Cardiac muscle cell (in vitro differentiated cells and primary cell): ENCODE measurements at regions not wholly inside any gene's neighbourhood (a gene's known extent, or its start where the extent isn't known, plus 50 kb on each side); places are given as distances from the start of the nearest gene placed in this dataset.

Experiments used
- DNase-seq, 2 donors: peaks; one replicate each; pipeline versions ENCODE4 v3.0.0 to v3.0.0-alpha.2; 2010 to 2017; ENCODE audit warnings: low read depth in 1 of 2, low spot score in 1 of 2
- H3K27ac ChIP-seq: fragments of 200-600 bp; sonication (generic); 2 replicates; pipeline ENCODE4 v1.5.1; 2016
- H3K27me3 ChIP-seq: fragments of 200-600 bp; sonication (generic); 2 replicates; pipeline ENCODE4 v1.6.0; 2016; ENCODE audit warnings: control low read depth
- H3K36me3 ChIP-seq: fragments of 200-600 bp; sonication (generic); 2 replicates; pipeline ENCODE4 v1.5.1; 2016; ENCODE audit warnings: control low read depth
- H3K4me1 ChIP-seq: fragments of 200-600 bp; sonication (generic); 2 replicates; pipeline ENCODE4 v1.8.1; 2017; ENCODE audit warnings: low read depth, mild to moderate bottlenecking, mixed run types
- H3K4me3 ChIP-seq: fragments of 200-600 bp; sonication (generic); 2 replicates; pipeline ENCODE4 v1.5.1; 2016; ENCODE audit warnings: mild to moderate bottlenecking
- H3K9me3 ChIP-seq: fragments of 200-600 bp; sonication (generic); 2 replicates; pipeline ENCODE4 v1.5.1; 2017; ENCODE audit warnings: low read depth, mild to moderate bottlenecking, control low read depth
- TF ChIP-seq, protein P1 (sequence below): IDR thresholded peaks from 2 replicates; pipeline ENCODE4 v1.5.1; 2012; ENCODE audit warnings: low read depth, mild to moderate bottlenecking, low read length

DNA sequence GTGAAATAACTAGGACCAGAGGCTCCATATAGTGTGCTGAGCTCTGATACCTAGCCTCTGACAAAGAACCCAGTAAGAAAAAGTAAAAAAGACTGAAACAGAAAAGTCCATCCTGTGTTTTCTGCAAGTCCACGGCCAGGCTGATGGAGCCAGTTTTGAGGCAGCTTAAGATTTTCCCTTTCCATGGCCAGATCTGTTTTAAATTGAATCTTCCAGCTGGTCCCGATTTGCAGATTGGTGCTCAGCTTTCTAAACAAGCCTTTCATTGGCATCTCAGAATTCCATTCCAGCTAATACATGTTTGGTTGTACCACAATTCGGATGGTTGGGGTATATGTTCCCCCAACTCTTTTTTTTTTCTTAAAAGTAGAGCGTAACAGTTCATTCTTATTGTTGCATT lies 152.0 kb downstream of the DACT1 start:
- Histone ChIP-seq H3K36me3 (no peaks in the 10 kb centered on the region), H3K9me3 (no peaks in the 10 kb centered on the region), H3K4me1 (peaks cover 29% of the 10 kb centered on the region), H3K27me3 (no peaks in the 10 kb centered on the region), H3K4me3 (no peak overlapping the region), H3K27ac (no peak overlapping the region)
- TF ChIP-seq, protein P1, sequence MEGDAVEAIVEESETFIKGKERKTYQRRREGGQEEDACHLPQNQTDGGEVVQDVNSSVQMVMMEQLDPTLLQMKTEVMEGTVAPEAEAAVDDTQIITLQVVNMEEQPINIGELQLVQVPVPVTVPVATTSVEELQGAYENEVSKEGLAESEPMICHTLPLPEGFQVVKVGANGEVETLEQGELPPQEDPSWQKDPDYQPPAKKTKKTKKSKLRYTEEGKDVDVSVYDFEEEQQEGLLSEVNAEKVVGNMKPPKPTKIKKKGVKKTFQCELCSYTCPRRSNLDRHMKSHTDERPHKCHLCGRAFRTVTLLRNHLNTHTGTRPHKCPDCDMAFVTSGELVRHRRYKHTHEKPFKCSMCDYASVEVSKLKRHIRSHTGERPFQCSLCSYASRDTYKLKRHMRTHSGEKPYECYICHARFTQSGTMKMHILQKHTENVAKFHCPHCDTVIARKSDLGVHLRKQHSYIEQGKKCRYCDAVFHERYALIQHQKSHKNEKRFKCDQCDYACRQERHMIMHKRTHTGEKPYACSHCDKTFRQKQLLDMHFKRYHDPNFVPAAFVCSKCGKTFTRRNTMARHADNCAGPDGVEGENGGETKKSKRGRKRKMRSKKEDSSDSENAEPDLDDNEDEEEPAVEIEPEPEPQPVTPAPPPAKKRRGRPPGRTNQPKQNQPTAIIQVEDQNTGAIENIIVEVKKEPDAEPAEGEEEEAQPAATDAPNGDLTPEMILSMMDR: no peak
- no peak for DNase-seq

DNA sequence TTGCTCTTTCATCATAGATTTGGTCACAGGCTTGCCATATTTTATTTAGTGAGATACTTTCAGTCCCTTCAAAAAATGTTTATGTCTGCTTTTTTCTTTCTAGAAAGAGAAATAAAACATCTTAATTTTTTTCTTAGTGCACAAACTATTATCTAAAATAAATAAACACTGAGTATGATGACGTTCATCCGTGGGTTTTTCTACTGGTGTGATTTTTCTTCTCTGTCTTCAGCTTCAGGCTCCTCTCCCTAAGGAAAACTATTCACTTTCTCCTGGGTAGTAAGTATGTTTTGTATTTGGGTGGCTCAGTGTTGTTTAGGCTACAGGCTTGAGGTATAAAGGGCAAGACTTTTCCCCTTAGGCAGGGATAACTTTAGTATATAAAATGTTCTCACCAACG lies 154.7 kb downstream of the DACT1 start:
- TF ChIP-seq, protein P1: no peak
- H3K27me3 ChIP-seq: no peaks in the 10 kb centered on the region
- DNase-seq: no peak
- no peaks in the 10 kb centered on the region for H3K36me3 ChIP-seq
- H3K4me1 ChIP-seq: peaks cover 21% of the 10 kb centered on the region
- no peak overlapping the region for H3K27ac ChIP-seq
- no peak overlapping the region for H3K4me3 ChIP-seq
- H3K9me3 ChIP-seq: no peaks in the 10 kb centered on the region

DNA sequence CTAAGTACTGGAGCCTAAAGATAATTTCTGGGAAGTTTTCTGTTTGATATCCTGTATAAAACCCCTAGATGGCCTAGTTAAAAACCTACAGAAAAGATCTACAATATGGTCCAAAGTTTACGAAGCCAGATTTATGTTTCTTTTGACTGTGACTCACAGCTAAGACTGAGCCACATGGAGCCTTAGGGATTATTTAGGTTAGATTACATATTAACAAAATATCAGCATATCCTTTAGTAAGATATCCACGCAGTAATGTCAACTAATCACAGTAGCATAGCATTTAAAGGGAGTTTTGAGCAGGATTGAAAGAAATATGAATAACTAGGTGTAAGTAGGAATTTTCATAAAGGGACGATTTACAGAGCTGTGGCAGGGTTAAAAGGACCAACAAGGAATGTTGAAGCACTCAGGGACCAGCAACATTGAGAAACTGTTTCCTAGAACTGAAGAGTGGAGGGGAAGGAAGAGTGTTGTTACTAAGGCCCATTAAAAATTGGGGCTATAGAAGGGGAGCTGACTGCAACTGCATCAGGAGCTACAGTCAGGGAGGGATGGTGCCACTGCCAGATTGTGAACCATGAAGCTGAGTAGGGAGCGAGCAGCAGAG lies 155.5 kb downstream of the DACT1 start:
- no peaks in the 10 kb centered on the region for H3K9me3 ChIP-seq
- no peak overlapping the region for H3K27ac ChIP-seq
- no peaks in the 10 kb centered on the region for H3K36me3 ChIP-seq
- peaks cover 21% of the 10 kb centered on the region for H3K4me1 ChIP-seq
- no peak overlapping the region for H3K4me3 ChIP-seq
- DNase-seq: no peak
- no peaks in the 10 kb centered on the region for H3K27me3 ChIP-seq
- TF ChIP-seq, protein P1: no peak

DNA sequence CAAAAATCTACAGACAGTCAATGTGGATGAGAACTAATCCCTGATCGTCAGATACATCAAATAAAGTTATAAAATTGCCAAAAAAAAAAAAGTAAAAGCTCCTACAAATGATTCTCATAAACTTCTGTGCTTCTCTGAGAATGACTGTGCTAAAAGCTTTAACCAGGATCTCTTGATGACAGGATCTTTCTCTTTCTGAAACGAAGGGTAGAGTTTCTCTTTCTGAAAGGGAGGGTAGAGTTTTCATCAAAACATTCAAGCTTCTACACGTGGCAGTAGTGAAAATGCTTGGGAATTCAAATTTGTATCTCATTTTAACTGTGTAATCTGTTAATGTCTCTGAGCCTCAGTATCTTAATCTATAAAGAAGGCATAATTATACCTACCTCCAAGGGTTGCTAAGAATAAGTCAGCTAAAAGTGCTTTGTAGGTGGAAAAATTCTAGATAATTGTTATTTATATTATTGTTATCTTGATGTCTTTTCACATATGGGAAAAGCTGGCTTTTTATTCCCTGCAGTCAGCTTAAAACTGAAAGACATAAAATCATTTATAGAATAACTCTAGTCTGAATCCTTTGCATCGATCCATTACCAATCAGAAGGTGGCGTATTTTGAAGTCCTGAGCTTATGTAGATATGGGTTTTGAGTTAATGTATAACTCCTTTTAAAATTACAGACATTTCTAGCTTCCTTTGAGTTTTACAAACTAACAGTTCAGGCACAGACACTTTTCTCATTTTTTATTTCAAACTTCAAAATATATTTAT lies 157.4 kb downstream of the DACT1 start:
- Histone ChIP-seq H3K36me3 (no peaks in the 10 kb centered on the region), H3K27ac (no peak overlapping the region), H3K27me3 (no peaks in the 10 kb centered on the region), H3K9me3 (no peaks in the 10 kb centered on the region), H3K4me1 (peaks cover 6% of the 10 kb centered on the region), H3K4me3 (no peak overlapping the region)
- TF ChIP-seq, protein P1: no peak
- DNase-seq: no peak

DNA sequence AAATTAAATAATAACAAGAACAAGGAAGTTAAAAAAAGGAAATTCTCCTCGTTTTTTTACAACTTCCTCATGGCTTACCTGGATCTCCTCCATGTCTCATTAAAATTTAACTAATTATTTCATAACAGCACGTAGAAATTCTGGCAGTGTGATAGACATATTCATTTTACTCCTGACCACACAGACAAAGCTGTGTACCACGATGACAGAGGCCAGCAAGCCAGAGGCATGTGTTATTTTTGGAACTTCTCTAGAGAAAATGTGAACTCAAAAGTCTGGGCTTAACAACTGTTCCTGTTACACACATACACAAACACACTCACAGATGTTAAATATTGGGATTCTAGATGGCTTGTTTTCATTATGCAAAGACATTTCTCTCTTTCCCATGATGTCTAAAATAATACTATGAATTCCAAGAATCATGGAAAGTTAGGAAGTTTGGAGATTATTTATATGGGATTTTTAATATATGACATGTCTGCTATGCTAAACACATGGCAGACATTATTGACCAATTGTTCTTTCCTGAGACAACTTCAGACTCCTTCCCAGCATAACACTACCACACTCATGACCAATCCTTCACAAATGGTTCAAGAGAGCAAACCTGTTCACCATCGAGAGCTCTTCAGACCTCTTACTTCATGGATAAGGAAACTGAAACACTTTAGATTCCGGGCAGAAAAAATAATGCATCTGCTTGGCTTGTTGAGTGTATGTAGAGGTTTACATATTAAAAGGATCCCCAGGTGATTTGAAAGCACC lies 158.7 kb downstream of the DACT1 start:
- Histone ChIP-seq H3K4me3 (no peak overlapping the region), H3K36me3 (no peaks in the 10 kb centered on the region), H3K27ac (no peak overlapping the region), H3K4me1 (peaks cover 6% of the 10 kb centered on the region), H3K9me3 (no peaks in the 10 kb centered on the region), H3K27me3 (no peaks in the 10 kb centered on the region)
- TF ChIP-seq, protein P1: no peak
- no peak for DNase-seq
